ENCODE measurements at regions not wholly inside any gene's neighbourhood (a gene's known extent, or its start where the extent isn't known, plus 50 kb on each side); places are given as distances from the start of the nearest gene placed in this dataset.

- CTCF ChIA-PET = no interaction called here
- Histone ChIP-seq H3K9me3 (ENCODE audit: control insufficient read depth, insufficient read depth, low read length) (no peaks in the 10 kb centered on the region), H3K27me3 (ENCODE audit: control insufficient read depth, insufficient read depth, low read length) (no peaks in the 10 kb centered on the region), H3K27ac (ENCODE audit: low read depth, low read length) (no peak overlapping the region), H3K4me3 (ENCODE audit: low read depth, low read length) (no peak overlapping the region)
- no peak for DNase-seq (ENCODE audit: low read depth, low spot score)
- no peak for TF ChIP-seq CTCF (IDR thresholded peaks at IDR 0.05; ENCODE audit: low read depth, low read length)
- POLR2A ChIA-PET = no interaction called here
Observed at GRCh38 chr4:115325836-115326235, 212.4 kb upstream of the NDST4 start.

- ChIA-PET POLR2A (no interaction called here), CTCF (no interaction called here)
- Histone ChIP-seq H3K27ac (ENCODE audit: low read depth, low read length) (no peak overlapping the region), H3K27me3 (ENCODE audit: control insufficient read depth, insufficient read depth, low read length) (no peaks in the 10 kb centered on the region), H3K9me3 (ENCODE audit: control insufficient read depth, insufficient read depth, low read length) (no peaks in the 10 kb centered on the region), H3K4me3 (ENCODE audit: low read depth, low read length) (no peak overlapping the region)
- TF ChIP-seq CTCF (IDR thresholded peaks at IDR 0.05; ENCODE audit: low read depth, low read length) = no peak
- no peak for DNase-seq (ENCODE audit: low read depth, low spot score)
Observed at GRCh38 chr4:115323106-115323707, 209.8 kb upstream of the NDST4 start.

GRCh38 chr4:115315182-115315581 is 201.8 kb upstream of the NDST4 start:
- Histone ChIP-seq H3K27me3 (ENCODE audit: control insufficient read depth, insufficient read depth, low read length) (no peaks in the 10 kb centered on the region), H3K9me3 (ENCODE audit: control insufficient read depth, insufficient read depth, low read length) (no peaks in the 10 kb centered on the region; the same call in 1 of the 2 replicates), H3K27ac (ENCODE audit: low read depth, low read length) (no peak overlapping the region), H3K4me3 (ENCODE audit: low read depth, low read length) (no peak overlapping the region)
- ChIA-PET CTCF (no interaction called here), POLR2A (no interaction called here)
- TF ChIP-seq CTCF (IDR thresholded peaks at IDR 0.05; ENCODE audit: low read depth, low read length) = no peak
- DNase-seq (ENCODE audit: low read depth, low spot score) = no peak

- POLR2A ChIA-PET = no interaction called here
- DNase-seq (ENCODE audit: low read depth, low spot score) = no peak
Observed at GRCh38 chr4:115310641-115311040, 197.2 kb upstream of the NDST4 start.

GRCh38 chr4:115294717-115295116 is 181.3 kb upstream of the NDST4 start:
- H3K27ac ChIP-seq (ENCODE audit: low read depth, low read length) = no peak overlapping the region
- TF ChIP-seq CTCF (IDR thresholded peaks at IDR 0.05; ENCODE audit: low read depth, low read length) = no peak
- no peaks in the 10 kb centered on the region; the same call in none of the 2 replicates for H3K9me3 ChIP-seq (ENCODE audit: control insufficient read depth, insufficient read depth, low read length)
- POLR2A ChIA-PET = no interaction called here
- H3K27me3 ChIP-seq (ENCODE audit: control insufficient read depth, insufficient read depth, low read length) = no peaks in the 10 kb centered on the region
- CTCF ChIA-PET = no interaction called here
- DNase-seq (ENCODE audit: low read depth, low spot score) = no peak
- no peak overlapping the region for H3K4me3 ChIP-seq (ENCODE audit: low read depth, low read length)

More at GRCh38 chr4:115310641-115311040, 197.2 kb upstream of the NDST4 start:
- Histone ChIP-seq H3K27ac (ENCODE audit: low read depth, low read length) (no peak overlapping the region), H3K9me3 (ENCODE audit: control insufficient read depth, insufficient read depth, low read length) (peaks cover 2% of the 10 kb centered on the region; the same call in 1 of the 2 replicates), H3K27me3 (ENCODE audit: control insufficient read depth, insufficient read depth, low read length) (no peaks in the 10 kb centered on the region), H3K4me3 (ENCODE audit: low read depth, low read length) (no peak overlapping the region)
- no peak for TF ChIP-seq CTCF (IDR thresholded peaks at IDR 0.05; ENCODE audit: low read depth, low read length)
- CTCF ChIA-PET = no interaction called here

All from AG04450 (cell line).